SK-N-MC (cell line): ENCODE measurements at regions not wholly inside any gene's neighbourhood (a gene's known extent, or its start where the extent isn't known, plus 50 kb on each side); places are given as distances from the start of the nearest gene placed in this dataset.

Experiments
- DNase-seq: peaks from one replicate; pipeline ENCODE4 v3.0.0-alpha.2; 2011; ENCODE audit warnings: low read depth, low spot score
- H3K27ac ChIP-seq: fragments of 200-600 bp; sonication (generic); 2 replicates; pipeline ENCODE4 v1.5.1; 2016; ENCODE audit warnings: mixed run types
- H3K36me3 ChIP-seq: fragments of 200-600 bp; sonication (generic); 2 replicates; pipeline ENCODE4 v1.6.1; 2017; ENCODE audit warnings: antibody characterized with exemption, low read length, mixed read lengths; ENCODE audit not compliant: insufficient read depth
- H3K4me3 ChIP-seq: fragments of 200-600 bp; sonication (generic); 2 replicates; pipeline ENCODE4 v1.5.1; 2016
- H3K9ac ChIP-seq: fragments of 200-600 bp; sonication (generic); 2 replicates; pipeline ENCODE4 v1.8.0; 2017; ENCODE audit warnings: mixed run types, mixed read lengths; ENCODE audit not compliant: insufficient read length
- H3K9me3 ChIP-seq: fragments of 200-600 bp; sonication (generic); 2 replicates; pipeline ENCODE4 v1.6.1; 2017; ENCODE audit warnings: low read depth, mild to moderate bottlenecking, antibody characterized with exemption, low read length, moderate library complexity, mixed read lengths
- EZH2 ChIP-seq: fragments of 200-600 bp; sonication (generic); IDR thresholded peaks from one replicate; pipeline ENCODE4 v1.6.1; 2017; ENCODE audit warnings: antibody characterized with exemption
- FOXP2 ChIP-seq: optimal IDR thresholded peaks from 2 replicates; pipeline ENCODE3; 2011; ENCODE audit warnings: mild to moderate bottlenecking, moderate library complexity; ENCODE audit not compliant: insufficient read depth; ENCODE audit errors: extremely low read length, control extremely low read depth
- POLR2AphosphoS5 ChIP-seq: IDR thresholded peaks from 2 replicates; pipeline ENCODE4 v1.6.1; 2012; ENCODE audit warnings: mild to moderate bottlenecking, low read depth, low read length, borderline replicate concordance

GRCh38 chr12:131458931-131459772, 251.7 kb upstream of the SFSWAP start:
- H3K9me3 ChIP-seq: no peaks in the 10 kb centered on the region
- no peaks in the 10 kb centered on the region for H3K36me3 ChIP-seq
- DNase-seq: no peak
- H3K4me3 ChIP-seq: no peak overlapping the region
- no peak overlapping the region for H3K9ac ChIP-seq
- TF ChIP-seq FOXP2: no peak
- no peak for TF ChIP-seq EZH2
- TF ChIP-seq POLR2AphosphoS5: no peak
- no peak overlapping the region for H3K27ac ChIP-seq

GRCh38 chr12:131459773-131460365, 251.0 kb upstream of the SFSWAP start:
- TF ChIP-seq FOXP2 (no peak), POLR2AphosphoS5 (no peak), EZH2 (no peak)
- DNase-seq: no peak
- H3K9ac ChIP-seq: no peak overlapping the region
- no peaks in the 10 kb centered on the region for H3K9me3 ChIP-seq
- H3K4me3 ChIP-seq: no peak overlapping the region
- no peak overlapping the region for H3K27ac ChIP-seq
- no peaks in the 10 kb centered on the region for H3K36me3 ChIP-seq

- Histone ChIP-seq H3K9ac (no peak overlapping the region), H3K27ac (no peak overlapping the region), H3K36me3 (no peaks in the 10 kb centered on the region), H3K4me3 (no peak overlapping the region), H3K9me3 (no peaks in the 10 kb centered on the region)
- TF ChIP-seq FOXP2: no peak
- TF ChIP-seq POLR2AphosphoS5: no peak
- no peak for TF ChIP-seq EZH2
- DNase-seq: no peak
These were observed 250.4 kb upstream of the SFSWAP start for GRCh38 chr12:131460520-131460919.

GRCh38 chr12:131461096-131461495, 249.8 kb upstream of the SFSWAP start:
- DNase-seq: no peak
- H3K9ac ChIP-seq: no peak overlapping the region
- no peaks in the 10 kb centered on the region for H3K9me3 ChIP-seq
- H3K4me3 ChIP-seq: no peak overlapping the region
- TF ChIP-seq POLR2AphosphoS5 (no peak), FOXP2 (no peak), EZH2 (no peak)
- no peak overlapping the region for H3K27ac ChIP-seq
- no peaks in the 10 kb centered on the region for H3K36me3 ChIP-seq

GRCh38 chr12:131463174-131463573, 247.7 kb upstream of the SFSWAP start:
- DNase-seq: no peak
- H3K9me3 ChIP-seq: no peaks in the 10 kb centered on the region
- no peaks in the 10 kb centered on the region for H3K36me3 ChIP-seq
- no peak overlapping the region for H3K4me3 ChIP-seq
- no peak overlapping the region for H3K9ac ChIP-seq
- no peak overlapping the region for H3K27ac ChIP-seq
- TF ChIP-seq POLR2AphosphoS5: no peak
- TF ChIP-seq FOXP2: no peak
- no peak for TF ChIP-seq EZH2

- Histone ChIP-seq H3K9me3 (no peaks in the 10 kb centered on the region), H3K27ac (no peak overlapping the region), H3K4me3 (no peak overlapping the region), H3K36me3 (no peaks in the 10 kb centered on the region), H3K9ac (no peak overlapping the region)
- DNase-seq: no peak
- TF ChIP-seq FOXP2: no peak
- no peak for TF ChIP-seq EZH2
- no peak for TF ChIP-seq POLR2AphosphoS5
These were observed 246.8 kb upstream of the SFSWAP start for GRCh38 chr12:131464081-131464480.

- H3K36me3 ChIP-seq: no peaks in the 10 kb centered on the region
- no peak overlapping the region for H3K27ac ChIP-seq
- H3K9me3 ChIP-seq: no peaks in the 10 kb centered on the region
- no peak overlapping the region for H3K4me3 ChIP-seq
- H3K9ac ChIP-seq: no peak overlapping the region
- no peak for DNase-seq
- TF ChIP-seq EZH2: no peak
- TF ChIP-seq FOXP2: no peak
- TF ChIP-seq POLR2AphosphoS5: no peak
These were observed 244.6 kb upstream of the SFSWAP start for GRCh38 chr12:131466306-131466705.

GRCh38 chr12:131466932-131467331, 244.0 kb upstream of the SFSWAP start:
- Histone ChIP-seq H3K4me3 (no peak overlapping the region), H3K9me3 (no peaks in the 10 kb centered on the region), H3K36me3 (no peaks in the 10 kb centered on the region), H3K27ac (no peak overlapping the region), H3K9ac (no peak overlapping the region)
- TF ChIP-seq FOXP2 (no peak), POLR2AphosphoS5 (no peak), EZH2 (no peak)
- DNase-seq: no peak
